H1 (cell line): ENCODE measurements at regions not wholly inside any gene's neighbourhood (a gene's known extent, or its start where the extent isn't known, plus 50 kb on each side); places are given as distances from the start of the nearest gene placed in this dataset.

ENCODE experiments used
- CBX8 ChIP-seq: fragments of 300-800, 300-1000 bp; sonication (generic); IDR thresholded peaks from 2 replicates; pipeline ENCODE4 v1.7.1; 2016; ENCODE audit warnings: low read depth, low read length, borderline replicate concordance
- CHD2 ChIP-seq: IDR thresholded peaks from 2 replicates; pipeline ENCODE4 v1.6.1; 2012; ENCODE audit warnings: low read length, improper control_type of control experiment
- EGR1 ChIP-seq: IDR thresholded peaks from 2 replicates; pipeline ENCODE4 v1.6.1; 2011; ENCODE audit warnings: low read depth, low read length, borderline replicate concordance
- FOSL1 ChIP-seq: IDR thresholded peaks from 2 replicates; pipeline ENCODE4 v1.6.1; 2011; ENCODE audit warnings: mild to moderate bottlenecking, low read depth, low read length, moderate library complexity; ENCODE audit not compliant: insufficient read depth
- JUN ChIP-seq: IDR thresholded peaks from 2 replicates; pipeline ENCODE4 v1.6.1; 2011; ENCODE audit warnings: low read depth, mild to moderate bottlenecking, improper control_type of control experiment, low read length
- MAFK ChIP-seq: IDR thresholded peaks from 2 replicates; pipeline ENCODE4 v1.6.1; 2012; ENCODE audit warnings: low read depth, mild to moderate bottlenecking, improper control_type of control experiment, low read length
- NANOG ChIP-seq: IDR thresholded peaks from 2 replicates; pipeline ENCODE4 v1.6.1; 2011; ENCODE audit warnings: low read length, low read depth, mild to moderate bottlenecking, inconsistent platforms; ENCODE audit not compliant: insufficient read depth, poor library complexity, severe bottlenecking
- RFX5 ChIP-seq: IDR thresholded peaks from 2 replicates; pipeline ENCODE4 v1.6.1; 2011; ENCODE audit warnings: low read depth, low read length, improper control_type of control experiment, borderline replicate concordance
- SP2 ChIP-seq: IDR thresholded peaks from 2 replicates; pipeline ENCODE4 v1.6.1; 2012; ENCODE audit warnings: mild to moderate bottlenecking, low read length, inconsistent platforms
- SUZ12 ChIP-seq: fragments of 200-600 bp; sonication (generic); IDR thresholded peaks from 2 replicates; pipeline ENCODE4 v1.6.1; 2012; ENCODE audit warnings: mild to moderate bottlenecking, inconsistent platforms, low read length, moderate library complexity, mixed read lengths
- TAF7 ChIP-seq: optimal IDR thresholded peaks from 2 replicates; pipeline ENCODE3; 2011; ENCODE audit warnings: low read depth, mild to moderate bottlenecking, inconsistent platforms, low read length, moderate library complexity, borderline replicate concordance
- TEAD4 ChIP-seq: IDR thresholded peaks from 2 replicates; pipeline ENCODE4 v1.6.1; 2012; ENCODE audit warnings: low read depth, low read length, inconsistent platforms, mixed read lengths
- TF ChIP-seq, protein P1 (sequence below): fragments of 300-600 bp; sonication (generic); IDR thresholded peaks from 2 replicates; pipeline ENCODE4 v1.7.1; 2012; ENCODE audit warnings: low read length, moderate library complexity, mild to moderate bottlenecking, inconsistent platforms; ENCODE audit not compliant: insufficient replicate concordance

DNA sequence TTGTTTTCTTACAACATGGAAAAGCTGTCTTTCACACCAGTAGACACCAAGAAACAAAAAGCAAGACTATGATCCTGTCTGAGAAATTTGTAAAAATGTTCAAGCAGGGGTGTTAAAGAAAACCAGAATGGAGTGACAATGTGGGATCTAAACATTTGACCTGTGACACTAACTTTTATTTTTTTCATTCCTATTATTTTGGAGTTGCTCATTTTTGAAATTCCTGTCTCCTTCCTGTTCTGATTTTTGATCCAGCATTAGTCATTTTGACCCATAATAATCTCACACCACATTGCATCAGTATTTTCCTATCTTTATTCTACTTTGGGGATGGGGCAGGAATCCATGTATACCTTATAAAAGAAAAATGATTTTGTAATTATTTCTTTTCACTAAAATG is 164.2 kb downstream of the DLEU7 start (continued):
- TF ChIP-seq, protein P1, sequence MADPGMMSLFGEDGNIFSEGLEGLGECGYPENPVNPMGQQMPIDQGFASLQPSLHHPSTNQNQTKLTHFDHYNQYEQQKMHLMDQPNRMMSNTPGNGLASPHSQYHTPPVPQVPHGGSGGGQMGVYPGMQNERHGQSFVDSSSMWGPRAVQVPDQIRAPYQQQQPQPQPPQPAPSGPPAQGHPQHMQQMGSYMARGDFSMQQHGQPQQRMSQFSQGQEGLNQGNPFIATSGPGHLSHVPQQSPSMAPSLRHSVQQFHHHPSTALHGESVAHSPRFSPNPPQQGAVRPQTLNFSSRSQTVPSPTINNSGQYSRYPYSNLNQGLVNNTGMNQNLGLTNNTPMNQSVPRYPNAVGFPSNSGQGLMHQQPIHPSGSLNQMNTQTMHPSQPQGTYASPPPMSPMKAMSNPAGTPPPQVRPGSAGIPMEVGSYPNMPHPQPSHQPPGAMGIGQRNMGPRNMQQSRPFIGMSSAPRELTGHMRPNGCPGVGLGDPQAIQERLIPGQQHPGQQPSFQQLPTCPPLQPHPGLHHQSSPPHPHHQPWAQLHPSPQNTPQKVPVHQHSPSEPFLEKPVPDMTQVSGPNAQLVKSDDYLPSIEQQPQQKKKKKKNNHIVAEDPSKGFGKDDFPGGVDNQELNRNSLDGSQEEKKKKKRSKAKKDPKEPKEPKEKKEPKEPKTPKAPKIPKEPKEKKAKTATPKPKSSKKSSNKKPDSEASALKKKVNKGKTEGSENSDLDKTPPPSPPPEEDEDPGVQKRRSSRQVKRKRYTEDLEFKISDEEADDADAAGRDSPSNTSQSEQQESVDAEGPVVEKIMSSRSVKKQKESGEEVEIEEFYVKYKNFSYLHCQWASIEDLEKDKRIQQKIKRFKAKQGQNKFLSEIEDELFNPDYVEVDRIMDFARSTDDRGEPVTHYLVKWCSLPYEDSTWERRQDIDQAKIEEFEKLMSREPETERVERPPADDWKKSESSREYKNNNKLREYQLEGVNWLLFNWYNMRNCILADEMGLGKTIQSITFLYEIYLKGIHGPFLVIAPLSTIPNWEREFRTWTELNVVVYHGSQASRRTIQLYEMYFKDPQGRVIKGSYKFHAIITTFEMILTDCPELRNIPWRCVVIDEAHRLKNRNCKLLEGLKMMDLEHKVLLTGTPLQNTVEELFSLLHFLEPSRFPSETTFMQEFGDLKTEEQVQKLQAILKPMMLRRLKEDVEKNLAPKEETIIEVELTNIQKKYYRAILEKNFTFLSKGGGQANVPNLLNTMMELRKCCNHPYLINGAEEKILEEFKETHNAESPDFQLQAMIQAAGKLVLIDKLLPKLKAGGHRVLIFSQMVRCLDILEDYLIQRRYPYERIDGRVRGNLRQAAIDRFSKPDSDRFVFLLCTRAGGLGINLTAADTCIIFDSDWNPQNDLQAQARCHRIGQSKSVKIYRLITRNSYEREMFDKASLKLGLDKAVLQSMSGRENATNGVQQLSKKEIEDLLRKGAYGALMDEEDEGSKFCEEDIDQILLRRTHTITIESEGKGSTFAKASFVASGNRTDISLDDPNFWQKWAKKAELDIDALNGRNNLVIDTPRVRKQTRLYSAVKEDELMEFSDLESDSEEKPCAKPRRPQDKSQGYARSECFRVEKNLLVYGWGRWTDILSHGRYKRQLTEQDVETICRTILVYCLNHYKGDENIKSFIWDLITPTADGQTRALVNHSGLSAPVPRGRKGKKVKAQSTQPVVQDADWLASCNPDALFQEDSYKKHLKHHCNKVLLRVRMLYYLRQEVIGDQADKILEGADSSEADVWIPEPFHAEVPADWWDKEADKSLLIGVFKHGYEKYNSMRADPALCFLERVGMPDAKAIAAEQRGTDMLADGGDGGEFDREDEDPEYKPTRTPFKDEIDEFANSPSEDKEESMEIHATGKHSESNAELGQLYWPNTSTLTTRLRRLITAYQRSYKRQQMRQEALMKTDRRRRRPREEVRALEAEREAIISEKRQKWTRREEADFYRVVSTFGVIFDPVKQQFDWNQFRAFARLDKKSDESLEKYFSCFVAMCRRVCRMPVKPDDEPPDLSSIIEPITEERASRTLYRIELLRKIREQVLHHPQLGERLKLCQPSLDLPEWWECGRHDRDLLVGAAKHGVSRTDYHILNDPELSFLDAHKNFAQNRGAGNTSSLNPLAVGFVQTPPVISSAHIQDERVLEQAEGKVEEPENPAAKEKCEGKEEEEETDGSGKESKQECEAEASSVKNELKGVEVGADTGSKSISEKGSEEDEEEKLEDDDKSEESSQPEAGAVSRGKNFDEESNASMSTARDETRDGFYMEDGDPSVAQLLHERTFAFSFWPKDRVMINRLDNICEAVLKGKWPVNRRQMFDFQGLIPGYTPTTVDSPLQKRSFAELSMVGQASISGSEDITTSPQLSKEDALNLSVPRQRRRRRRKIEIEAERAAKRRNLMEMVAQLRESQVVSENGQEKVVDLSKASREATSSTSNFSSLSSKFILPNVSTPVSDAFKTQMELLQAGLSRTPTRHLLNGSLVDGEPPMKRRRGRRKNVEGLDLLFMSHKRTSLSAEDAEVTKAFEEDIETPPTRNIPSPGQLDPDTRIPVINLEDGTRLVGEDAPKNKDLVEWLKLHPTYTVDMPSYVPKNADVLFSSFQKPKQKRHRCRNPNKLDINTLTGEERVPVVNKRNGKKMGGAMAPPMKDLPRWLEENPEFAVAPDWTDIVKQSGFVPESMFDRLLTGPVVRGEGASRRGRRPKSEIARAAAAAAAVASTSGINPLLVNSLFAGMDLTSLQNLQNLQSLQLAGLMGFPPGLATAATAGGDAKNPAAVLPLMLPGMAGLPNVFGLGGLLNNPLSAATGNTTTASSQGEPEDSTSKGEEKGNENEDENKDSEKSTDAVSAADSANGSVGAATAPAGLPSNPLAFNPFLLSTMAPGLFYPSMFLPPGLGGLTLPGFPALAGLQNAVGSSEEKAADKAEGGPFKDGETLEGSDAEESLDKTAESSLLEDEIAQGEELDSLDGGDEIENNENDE: no peak
- TF ChIP-seq FOSL1: no peak
- TF ChIP-seq TEAD4: no peak
- TF ChIP-seq EGR1: no peak
- no peak for TF ChIP-seq SUZ12
- TF ChIP-seq SP2: no peak
- TF ChIP-seq JUN: no peak
- no peak for TF ChIP-seq MAFK
- TF ChIP-seq CBX8: no peak
- no peak for TF ChIP-seq NANOG
- no peak for TF ChIP-seq TAF7
- no peak for TF ChIP-seq RFX5
- no peak for TF ChIP-seq CHD2
